ENCODE measurements at regions not wholly inside any gene's neighbourhood (a gene's known extent, or its start where the extent isn't known, plus 50 kb on each side); places are given as distances from the start of the nearest gene placed in this dataset.
"Not testable (repeated sequence)": the region's sequence is repeated elsewhere in the genome, so short reads cannot be mapped to it uniquely, and the experiment has no call there.

DNA sequence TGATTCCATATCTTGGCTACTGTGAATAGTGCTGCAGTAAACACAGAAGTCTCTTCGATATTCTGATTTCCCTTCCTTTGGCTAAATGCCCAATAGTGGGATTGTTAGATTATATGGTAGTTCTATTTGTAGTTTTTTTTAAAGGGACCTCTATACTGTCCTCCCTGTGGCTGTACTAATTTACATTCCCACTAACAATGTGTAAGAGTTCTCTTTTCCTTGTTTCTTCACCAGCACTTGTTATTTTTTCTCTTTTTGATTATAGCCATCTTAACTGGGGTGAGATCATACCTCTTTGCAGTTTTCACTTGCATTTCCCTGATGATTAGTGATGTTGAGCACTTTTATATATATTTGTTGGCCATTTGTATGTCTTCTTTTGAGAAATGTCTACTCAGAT is 102.0 kb downstream of the CARTPT start:
- DNase-seq: no peak

DNA sequence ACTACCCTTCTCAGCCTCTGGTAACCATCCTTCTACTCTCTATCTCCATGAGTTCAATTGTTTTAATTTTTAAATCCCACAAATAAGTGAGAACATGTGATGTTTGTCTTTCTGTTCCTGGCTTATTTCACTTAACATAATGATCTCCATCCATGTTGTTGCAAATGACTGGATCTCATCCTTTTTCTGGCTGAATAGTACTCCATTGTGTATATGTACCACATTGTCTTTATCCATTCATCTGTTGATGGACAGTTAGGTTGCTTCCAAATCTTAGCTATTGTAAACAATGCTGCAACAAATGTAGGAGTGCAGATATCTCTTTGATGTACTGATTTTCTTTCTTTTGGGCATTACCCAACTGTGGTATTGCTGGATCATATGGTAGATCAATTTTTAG is 103.0 kb downstream of the CARTPT start:
- DNase-seq: not testable (repeated sequence)

DNA sequence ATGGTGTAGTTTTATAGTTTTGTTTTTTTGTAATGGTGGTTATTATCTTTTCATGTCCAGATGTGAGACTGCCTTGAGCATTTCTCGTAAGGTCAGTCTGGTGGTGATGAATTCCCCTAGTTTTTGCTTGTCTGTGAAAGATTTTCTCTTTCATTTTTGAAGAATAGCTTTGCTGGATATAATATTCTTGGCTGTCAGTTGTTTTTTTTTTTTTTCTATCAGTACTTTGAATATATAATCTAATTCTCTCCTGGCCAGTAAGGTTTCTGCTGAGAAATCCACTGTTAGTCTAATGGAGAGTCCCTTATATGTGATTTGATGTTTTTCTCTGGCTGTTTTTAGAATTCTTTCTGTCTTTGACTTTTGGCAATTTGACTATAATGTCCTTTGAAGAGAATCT is 106.9 kb downstream of the CARTPT start:
- DNase-seq: no peak

DNA sequence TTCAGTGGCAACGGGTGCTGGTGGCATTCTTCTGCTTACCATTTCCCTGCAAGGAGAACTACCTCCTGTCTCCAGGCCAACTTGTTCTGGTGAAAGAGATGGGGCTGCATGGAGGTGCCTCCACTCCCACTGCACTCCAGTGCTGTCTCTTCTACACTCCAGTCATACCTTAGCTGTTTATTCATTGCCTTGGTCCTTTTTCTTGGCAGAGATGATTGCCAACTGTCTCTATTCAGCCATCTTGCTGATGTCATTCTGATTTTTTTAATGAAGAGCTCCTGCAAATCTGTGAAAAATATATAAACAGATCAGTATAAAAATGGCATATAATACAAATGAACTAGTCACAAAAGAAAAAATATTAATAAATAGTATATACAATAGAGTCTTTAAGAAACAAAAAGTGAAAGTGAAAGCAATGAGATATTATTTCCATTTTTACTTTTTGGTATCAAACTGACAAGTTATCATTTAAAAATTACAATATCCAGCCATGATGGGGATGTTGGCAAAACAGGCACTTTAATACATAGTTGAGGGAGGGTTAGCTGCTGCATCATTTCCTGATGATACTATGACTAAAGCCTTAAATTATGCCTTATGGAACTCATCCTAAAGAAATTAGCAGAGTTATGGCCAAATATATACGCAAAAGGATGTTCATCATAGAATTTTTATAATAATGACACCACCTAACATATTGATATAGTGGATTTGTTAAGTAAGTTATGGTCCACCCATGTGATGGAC is 109.4 kb downstream of the CARTPT start:
- DNase-seq: no peak

DNA sequence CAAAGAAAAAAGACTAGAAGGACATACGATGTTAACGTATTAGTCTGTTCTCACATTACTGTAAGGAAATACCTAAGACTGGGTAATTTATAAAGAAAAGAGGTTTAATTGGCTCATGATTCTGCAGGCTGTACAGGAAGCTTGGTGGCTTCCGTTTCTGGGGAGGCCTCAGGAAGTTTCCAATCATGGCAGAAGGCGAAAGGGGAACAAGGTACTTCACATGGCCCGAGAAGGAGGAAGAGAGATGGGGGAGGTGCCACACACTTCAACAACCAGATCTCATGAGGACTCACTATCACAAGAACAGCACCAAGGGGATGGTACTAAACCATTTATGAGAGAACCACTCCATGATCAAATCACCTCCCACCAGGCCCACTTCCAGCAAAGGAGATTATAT is 110.1 kb downstream of the CARTPT start:
- no peak for DNase-seq

DNA sequence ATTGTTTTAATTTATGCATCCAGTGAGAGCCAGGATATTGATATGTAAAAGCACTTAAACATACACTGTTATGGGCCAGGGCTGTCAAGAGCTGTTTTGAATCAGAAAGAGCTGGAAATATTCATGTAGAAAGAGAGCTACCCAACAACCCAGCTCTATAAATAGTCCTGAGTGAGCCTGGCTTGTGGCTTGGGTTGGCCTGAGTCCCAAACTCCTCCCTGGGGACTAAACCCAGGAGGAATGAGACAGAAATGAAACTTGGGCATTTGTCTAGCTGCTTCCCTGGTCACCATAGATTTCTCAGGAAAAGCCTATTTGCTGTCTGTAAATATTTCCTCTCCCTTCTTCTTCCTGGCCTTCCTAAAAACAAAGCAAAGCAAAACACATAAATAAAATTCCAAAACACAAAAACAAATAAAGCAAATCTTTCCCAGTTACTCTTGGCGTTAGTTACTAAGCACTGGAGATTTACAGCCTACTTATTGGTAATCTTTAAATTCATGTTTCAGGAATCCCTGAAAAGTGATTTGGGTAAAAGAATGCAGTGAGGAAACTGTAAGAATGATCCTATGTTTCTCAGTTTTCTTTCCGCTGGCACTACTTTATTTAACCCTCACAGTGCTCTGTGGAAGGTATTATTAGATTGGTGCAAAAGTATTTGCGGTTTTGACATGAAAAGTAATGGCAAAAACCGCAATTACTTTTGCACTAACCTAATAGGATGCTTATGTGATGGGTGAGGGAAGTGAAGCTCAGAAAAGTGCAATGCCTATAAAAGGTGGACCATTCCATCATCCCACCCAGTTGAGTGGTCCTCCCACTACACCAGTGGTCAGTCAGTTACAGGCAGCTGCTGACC is 111.8 kb downstream of the CARTPT start:
- peak in 21 of 51 donors; percentile 1 to 44 (median 11) for DNase-seq

DNA sequence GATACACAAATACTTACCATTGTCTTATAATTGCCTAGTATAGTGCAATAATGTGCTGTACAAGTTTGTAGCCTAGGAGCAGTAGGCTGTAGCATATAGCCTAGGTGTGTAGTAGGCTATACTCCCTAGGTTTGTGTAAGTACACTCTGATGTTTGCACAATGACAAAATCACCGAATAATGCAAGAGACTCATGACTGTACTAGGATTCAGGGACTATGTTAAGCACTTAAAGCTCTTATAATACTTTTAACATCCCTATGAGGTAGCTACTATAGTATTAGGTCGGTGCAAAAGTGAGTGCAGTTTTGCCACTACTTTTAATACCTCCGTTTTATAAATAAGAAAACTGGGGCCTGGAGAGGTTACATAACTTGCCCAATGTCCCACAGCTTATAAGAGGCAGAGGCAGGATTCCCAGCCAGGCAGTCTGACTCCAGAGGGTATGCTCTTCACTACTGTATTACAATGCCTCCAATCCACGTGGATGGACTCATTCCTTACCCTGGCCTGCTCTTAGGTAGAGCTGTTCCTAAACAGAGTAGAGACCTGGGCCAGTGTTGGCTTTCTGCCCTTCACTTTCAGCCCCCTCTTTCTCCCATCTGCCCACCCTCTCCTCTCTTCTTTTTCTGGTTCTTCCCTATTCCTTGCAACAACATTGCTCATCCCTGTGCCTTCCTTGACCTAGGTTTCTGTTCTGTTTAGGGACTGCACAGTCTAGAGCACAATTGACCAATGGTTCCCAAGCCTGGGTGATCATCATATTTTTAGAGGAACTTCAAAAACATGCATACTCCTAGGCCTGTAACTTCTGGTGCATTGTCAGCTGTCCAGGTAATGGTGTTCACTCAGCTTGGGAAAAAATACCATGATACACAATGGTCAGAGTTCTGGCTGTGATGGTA is 114.0 kb downstream of the CARTPT start:
- no peak for DNase-seq

DNA sequence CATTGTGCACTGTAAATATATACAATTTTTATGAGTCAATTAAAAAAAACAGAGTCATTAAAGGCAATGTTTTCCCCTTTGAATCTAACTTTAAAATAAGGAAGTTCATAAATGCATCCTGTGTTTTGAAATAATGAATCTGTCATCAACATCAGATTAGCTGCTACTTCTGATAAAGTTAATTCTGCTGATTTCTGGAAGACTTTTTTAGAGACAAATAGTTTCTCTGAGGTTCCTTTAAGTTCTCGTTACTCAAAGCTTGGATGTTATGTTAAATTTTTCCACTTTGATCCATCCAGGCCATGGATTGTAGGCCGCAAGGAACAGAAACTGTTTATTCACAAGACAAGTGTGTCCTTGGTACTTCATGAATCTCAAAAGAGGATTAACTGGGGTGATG is 115.5 kb downstream of the CARTPT start:
- DNase-seq: no peak

DNA sequence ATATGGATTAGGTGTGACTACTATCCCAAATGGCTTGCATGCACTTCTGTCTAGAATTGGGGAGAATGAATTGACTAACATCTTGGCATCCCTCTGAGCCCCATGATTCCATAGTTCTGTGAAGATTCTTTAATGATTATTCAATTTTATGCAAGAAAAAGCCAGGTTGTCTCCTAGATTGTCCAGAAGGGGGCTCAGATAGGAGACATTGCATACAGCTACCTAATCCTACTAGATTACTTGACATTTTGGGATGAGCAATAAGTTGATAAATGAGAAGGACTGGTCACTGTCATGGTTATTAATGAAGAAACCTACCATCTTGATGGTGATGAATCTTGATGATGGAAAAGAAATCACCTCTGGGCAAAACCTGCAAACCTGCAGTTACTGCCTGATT is 117.0 kb downstream of the CARTPT start:
- DNase-seq: no peak

DNA sequence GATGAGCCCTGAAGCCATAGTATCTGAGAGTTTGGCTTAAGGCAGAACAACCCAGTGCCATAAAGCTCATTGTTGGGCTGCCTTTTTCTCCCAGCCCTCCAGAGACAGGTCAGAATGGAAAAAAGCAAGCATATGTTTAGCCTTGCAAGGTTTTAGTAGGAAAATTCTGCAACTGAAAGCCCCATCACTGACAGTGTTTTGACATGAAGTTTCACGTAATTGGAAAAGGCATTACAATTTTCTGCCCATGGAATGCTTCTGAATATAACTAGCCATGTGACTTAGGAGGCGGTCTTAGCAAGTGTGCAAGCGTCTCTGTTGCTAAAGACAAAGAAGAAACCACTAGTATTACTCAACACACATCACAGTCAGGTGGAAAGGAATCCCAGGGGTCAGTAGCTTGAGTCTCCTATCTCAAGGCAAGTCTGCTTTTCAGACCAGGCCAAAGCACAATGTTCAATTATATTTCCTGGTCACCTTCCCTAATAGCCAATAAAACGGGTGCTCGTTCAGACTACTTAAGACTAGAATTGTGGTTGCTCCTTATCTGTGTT is 117.6 kb downstream of the CARTPT start:
- no peak for DNase-seq

DNA sequence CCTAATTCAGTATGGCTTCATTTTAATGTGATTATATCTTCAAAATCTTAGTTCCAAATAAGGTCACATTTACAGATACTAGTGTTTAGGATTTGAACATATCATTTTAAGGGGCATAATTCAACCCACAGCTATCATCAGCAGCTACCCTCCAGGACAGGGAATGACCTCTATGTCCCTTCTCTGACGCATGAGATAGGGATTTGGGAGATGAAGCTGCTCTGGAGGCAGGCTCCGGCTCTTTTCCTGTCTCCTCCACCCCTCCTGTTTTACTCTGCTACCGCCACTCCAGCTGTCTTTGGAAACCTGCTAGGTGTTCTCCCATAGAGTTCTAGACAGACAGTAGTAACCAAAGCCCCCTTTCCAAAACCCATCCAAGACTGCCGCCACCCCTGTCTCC is 119.2 kb downstream of the CARTPT start:
- DNase-seq: no peak

DNA sequence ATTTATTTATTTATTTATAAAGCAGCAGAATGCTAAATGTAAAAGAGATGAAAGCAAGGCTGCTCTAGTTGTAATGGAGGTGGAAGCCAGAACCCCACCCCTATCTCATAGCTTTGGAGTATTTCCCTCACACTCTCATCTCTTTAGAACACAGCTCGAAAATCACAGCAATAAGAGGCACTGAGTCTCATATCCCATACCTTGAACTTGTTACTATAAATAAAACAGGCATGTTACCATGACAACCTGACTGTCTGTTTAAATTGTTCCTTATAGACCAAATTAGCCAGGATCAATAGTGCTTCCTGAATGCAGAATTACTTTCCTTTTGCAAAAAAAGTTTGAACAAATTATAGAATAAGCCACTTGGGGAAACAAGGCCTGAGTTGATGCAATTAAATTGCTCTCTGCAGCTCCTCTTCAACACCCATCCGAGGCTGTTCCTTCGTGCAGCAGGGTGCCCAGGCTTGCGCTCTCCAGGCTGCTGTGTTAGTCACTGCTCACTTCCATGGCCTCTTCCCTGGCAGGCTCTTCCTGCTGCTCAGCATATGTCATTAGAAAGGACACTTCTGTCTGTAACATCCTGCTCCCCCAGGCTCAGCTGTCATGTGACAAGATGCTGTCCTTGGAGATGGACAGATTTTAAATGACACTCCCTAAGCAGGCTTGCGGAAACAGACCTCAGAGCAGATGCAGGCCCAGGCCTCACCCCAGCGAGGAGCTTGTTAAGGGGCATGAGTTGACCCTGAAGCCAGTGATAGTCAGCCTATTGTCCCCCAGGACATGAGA is 120.2 kb downstream of the CARTPT start:
- peak in 1 of 51 donors; percentile 4 for DNase-seq

DNA sequence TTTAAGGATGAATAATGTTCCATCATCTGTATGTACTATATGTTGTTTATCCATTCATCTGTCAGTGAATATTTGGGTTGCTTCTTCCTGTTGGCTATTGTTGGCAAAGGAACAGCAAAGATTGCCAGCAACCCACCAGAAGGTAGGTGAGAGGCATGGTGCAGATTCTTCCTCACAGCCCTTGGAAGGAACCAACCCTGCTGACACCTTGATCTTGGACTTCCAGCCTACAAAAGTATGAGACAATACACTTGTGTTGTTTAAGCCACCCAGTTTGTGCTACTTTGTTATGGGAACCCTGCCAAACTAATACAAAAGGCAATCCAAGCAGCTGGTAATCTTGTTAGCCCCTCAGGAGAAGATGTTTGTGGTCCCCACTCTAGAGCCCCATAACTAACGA is 122.0 kb downstream of the CARTPT start:
- DNase-seq: no peak

DNA sequence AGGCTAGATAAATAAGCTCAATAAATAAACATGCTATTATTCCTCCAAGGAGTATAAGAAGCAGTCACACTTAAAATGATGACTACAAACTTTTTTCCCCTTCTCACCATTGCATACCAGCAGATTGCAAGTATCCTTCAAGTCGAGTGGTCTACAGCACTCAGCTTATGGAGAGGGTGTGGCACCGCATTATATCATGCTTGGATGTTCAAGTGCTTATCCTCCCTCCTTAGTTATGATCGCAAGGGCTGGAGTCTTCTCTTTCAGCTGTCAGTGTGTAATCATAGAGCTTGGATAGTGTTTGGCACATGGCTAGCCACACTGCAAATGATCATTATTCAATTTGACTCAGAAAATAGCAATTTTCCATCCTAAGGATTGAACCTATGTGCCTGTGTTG is 124.0 kb downstream of the CARTPT start:
- DNase-seq: no peak

DNA sequence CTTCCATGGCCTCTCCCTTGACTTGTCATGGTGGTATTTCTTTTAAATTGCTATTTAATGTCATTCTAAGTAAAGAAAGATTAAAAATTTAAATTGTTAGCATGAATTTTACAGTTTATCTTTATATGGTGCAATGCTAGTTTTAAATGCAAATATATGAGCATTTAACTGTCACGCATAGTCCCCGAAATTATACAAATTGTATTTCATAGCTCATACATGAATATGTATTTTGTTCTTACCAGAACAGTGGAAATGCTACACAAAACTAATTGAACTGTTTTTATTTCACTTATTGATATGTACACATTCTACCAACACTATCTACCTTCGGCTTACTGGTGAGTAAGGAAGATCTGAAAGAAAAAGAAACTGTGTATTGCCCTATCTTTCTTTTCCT is 125.8 kb downstream of the CARTPT start:
- DNase-seq: no peak

DNA sequence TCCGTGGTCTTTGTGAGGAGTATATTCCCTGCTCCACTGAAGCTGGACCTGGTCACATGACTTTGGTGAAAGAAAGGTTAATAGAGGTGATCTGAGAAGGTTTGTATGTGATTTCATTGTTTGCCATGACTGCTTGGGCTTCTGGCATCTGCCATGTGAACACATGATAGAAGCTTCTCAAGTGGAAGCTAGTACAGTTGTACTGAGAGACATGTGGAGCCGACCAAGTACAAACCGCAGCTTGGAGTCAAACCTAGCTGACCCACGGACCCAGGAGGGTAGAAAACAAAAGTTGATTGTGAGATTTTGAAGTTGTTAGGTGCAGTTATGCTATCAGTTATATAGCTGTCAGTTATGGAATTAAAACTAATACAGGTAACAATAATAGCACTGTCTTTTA is 140.4 kb downstream of the CARTPT start:
- DNase-seq: no peak

DNA sequence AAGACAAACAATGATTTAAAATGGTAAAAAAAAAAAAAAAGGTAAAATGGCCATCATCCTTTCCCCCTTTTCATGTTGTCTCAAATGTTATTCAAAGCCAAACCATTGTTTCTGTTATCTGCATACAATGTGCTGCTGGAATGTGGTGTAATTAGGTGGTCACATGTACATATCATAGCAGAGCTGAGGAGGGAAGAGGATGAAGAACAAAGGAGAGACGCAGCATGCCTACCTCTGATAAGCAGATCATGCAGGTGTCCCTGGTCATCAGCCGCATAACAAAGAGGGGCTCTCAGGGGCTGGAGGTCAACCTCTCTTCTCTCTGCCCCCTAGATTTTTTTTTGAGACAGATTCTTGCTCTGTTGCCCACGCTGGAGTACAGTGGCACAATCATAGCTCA is 141.0 kb downstream of the CARTPT start:
- DNase-seq: no peak

DNA sequence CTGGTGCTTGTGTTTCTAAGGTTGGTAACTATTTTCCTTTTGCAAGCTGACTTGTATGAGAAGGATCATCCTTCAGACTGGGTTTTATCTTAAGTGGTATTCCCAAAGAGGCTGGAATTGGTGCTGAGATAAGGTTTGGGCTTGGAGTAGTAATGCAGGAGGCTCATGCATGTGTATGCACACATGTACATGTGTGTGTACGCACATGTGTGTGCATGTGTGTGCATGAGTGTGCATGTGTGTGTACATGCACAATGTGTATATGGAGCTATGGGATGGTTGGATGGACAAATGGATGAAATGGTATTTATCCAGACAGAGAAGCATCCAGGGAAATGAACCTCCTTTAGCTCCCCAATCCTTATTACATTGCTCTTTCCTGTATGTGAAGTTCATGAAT is 142.6 kb downstream of the CARTPT start:
- no peak for DNase-seq

DNA sequence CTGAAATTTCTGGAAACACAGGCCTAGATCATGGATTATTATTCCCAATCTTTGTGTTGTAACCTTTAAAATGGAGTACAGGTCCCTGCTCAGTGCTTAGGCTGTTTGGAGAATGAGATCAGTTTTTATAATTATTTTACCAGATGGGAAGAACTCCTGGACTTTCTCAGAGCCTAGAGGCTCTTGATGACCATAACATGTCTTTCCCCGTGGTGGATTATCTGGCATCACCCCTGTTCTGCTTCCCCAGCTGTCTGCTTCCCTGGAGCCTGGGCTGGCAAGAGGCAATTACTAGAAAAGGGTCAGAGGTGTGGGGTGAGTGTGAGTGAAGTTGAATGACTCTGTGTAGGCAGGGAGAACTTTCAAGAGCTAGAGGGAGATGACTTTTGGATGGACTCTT is 143.0 kb downstream of the CARTPT start:
- no peak for DNase-seq

DNA sequence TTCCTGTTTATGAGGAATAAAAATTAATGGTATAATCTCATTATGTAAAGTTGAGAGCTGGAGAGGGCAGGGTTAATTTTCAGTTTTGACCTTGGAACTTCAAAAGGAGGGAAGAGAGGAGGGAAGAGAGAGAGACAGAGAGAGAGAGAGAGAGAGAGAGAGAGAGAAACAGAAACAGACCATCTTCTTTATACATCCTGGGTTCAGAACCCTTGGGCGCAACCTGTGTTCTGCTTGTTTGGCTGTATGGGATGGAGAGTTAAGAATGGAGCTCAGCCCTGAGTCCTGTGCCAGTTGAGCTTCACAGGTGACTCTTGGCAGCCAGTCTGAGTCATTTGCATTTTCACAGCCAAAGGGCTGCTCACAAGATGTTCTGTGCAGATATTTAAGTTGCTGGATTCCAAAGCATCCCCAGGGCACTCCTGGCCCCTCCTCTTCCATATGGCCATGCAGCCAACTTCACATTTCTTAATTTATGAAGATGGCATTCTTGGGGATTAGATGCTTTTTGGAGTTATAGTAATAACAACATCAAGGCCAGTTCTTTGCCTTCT is 143.5 kb downstream of the CARTPT start:
- DNase-seq: no peak
